ENCODE measurements at regions not wholly inside any gene's neighbourhood (a gene's known extent, or its start where the extent isn't known, plus 50 kb on each side); places are given as distances from the start of the nearest gene placed in this dataset.

DNA sequence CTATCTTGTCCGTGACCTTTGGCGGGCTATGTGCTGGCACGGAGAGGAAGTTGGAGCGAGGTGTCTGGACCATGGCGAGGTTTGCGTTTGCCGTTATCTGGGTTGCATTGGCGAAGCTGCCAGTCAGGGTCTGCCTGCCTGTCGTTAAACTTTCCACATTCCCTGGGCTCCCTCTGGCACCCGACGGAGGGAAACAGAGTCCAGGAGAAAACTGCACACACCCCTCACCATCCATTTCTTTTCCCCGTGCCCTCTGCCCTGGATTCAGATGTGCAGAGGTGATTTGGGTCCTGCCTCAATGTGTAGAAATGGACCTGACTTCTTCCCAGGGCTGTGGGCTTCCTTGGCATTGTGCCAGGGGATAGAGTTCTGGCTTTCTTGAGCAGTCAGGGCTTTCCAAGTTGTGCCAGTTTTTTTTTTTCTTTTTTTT is 142.4 kb downstream of the URI1 start:
- no peak overlapping the region for H3K27ac ChIP-seq (ENCODE audit: insufficient read depth, low read length)
- no peak overlapping the region for H2BK15ac ChIP-seq (ENCODE audit: low read depth, low read length)
- H3K27me3 ChIP-seq (ENCODE audit: control insufficient read depth, insufficient read depth, low read length), result no peaks in the 10 kb centered on the region
- H4K5ac ChIP-seq (ENCODE audit: low read depth, low read length), result no peak overlapping the region
- H3K36me3 ChIP-seq (ENCODE audit: control insufficient read depth, insufficient read depth, low read length), result no peaks in the 10 kb centered on the region
- H3K9me3 ChIP-seq (ENCODE audit: control insufficient read depth, insufficient read depth, low read length), result peaks cover 2% of the 10 kb centered on the region; the same call in 1 of the 2 replicates
- no peak overlapping the region for H3K4me3 ChIP-seq (ENCODE audit: insufficient read depth, low read depth, low read length)
- TF ChIP-seq USF2 (IDR thresholded peaks at IDR 0.05; ENCODE audit: low read depth, low read length), result no peak
- TF ChIP-seq CTCF (conservative IDR thresholded peaks at IDR 0.05; ENCODE audit: low read depth, low read length), result no peak
- no peak for TF ChIP-seq SMC3 (IDR thresholded peaks at IDR 0.05; ENCODE audit: low read depth, low read length)
- no peak for TF ChIP-seq FOS (IDR thresholded peaks at IDR 0.05; ENCODE audit: low read depth, low read length)
- no peak for TF ChIP-seq MAFK (IDR thresholded peaks at IDR 0.05; ENCODE audit: low read depth, low read length)
- no peak for TF ChIP-seq MAZ (IDR thresholded peaks at IDR 0.05; ENCODE audit: borderline replicate concordance, low read depth, low read length)
- H3K9me1 ChIP-seq (ENCODE audit: insufficient read depth, low read length), result no peaks in the 10 kb centered on the region
- H3K4me1 ChIP-seq (ENCODE audit: control insufficient read depth, insufficient read depth, low read length), result no peaks in the 10 kb centered on the region
- H2BK5ac ChIP-seq (ENCODE audit: low read depth, low read length, poor library complexity, severe bottlenecking), result no peak overlapping the region
- dilution Hi-C loops (cut with HindIII; ENCODE audit: low sequenced_read_pairs, unreplicated experiment) (no loop called here), in situ Hi-C loops (cut with MboI; ENCODE audit: low sequenced_read_pairs) (no loop called here), intact Hi-C loops (cut with micrococcal nuclease) (no loop called here)
- H3K4ac ChIP-seq (ENCODE audit: low read depth, low read length), result no peak overlapping the region
- no peak overlapping the region for H2AK9ac ChIP-seq (replicated peaks; ENCODE audit: low read depth, low read length, poor library complexity)
- no peaks in the 10 kb centered on the region for H4K20me1 ChIP-seq (ENCODE audit: insufficient read depth, low read length)
- H4K91ac ChIP-seq (ENCODE audit: insufficient read depth, low read depth, low read length), result no peak overlapping the region
- no peaks in the 10 kb centered on the region for H3K79me1 ChIP-seq (ENCODE audit: low read depth in 1 of 2, low read length in 2 of 2)
- no peak overlapping the region for H3K4me2 ChIP-seq (ENCODE audit: low read depth, low read length)
- CTCF ChIA-PET, result no interaction called here
- no peak overlapping the region for H2BK120ac ChIP-seq (ENCODE audit: low read depth, low read length)
- DNase-seq (no peak), ATAC-seq (ENCODE audit: low read depth) (no peak)
- 80% methylated on average over 4 of the region's 12 CpGs; no CpG with 5 or more reads in 1 of the 2 experiments for WGBS, 2 experiments (ENCODE audit: extremely low coverage in 2 of 2, insufficient read length in 1 of 2)
- POLR2A ChIA-PET (ENCODE audit: unreplicated experiment), result no interaction called here
- no peak overlapping the region for H3K56ac ChIP-seq (ENCODE audit: extremely low read depth, insufficient read depth, low read length)
- no peak overlapping the region for H2AK5ac ChIP-seq (ENCODE audit: low read depth, low read length)
- H4K8ac ChIP-seq (ENCODE audit: low read depth in 2 of 2, low read length in 2 of 2), result no peak overlapping the region
- no peak overlapping the region for H3K9ac ChIP-seq (ENCODE audit: low read depth, low read length)
- H3K23ac ChIP-seq (ENCODE audit: low read depth, low read length), result no peak overlapping the region
- no peak overlapping the region for H2BK20ac ChIP-seq (ENCODE audit: low read depth, low read length)
- H3K18ac ChIP-seq (ENCODE audit: low read depth, low read length), result no peak overlapping the region
- BruUV-seq (replicated peaks), result no TSS peak
- H2AFZ ChIP-seq (replicated peaks; ENCODE audit: low read length, poor library complexity), result no peak overlapping the region
- H3K14ac ChIP-seq (replicated peaks; ENCODE audit: low read depth, low read length), result no peak overlapping the region

Data from IMR-90 (cell line).